Thymus (tissue), 11 donors: ENCODE measurements at regions not wholly inside any gene's neighbourhood (a gene's known extent, or its start where the extent isn't known, plus 50 kb on each side); places are given as distances from the start of the nearest gene placed in this dataset.

Experiments
- DNase-seq, 9 donors: peaks; one replicate each; pipeline ENCODE4 v3.0.0-alpha.2; 2013; ENCODE audit warnings: low spot score in 9 of 9, low read depth in 6 of 9, missing footprints in 1 of 9
- H3K27ac ChIP-seq, 2 donors: one replicate each; pipeline ENCODE4 v1.5.1; 2013; ENCODE audit warnings: control low read depth in 1 of 2, low read depth in 1 of 2, low read length in 1 of 2, mild to moderate bottlenecking in 1 of 2, moderate library complexity in 1 of 2
- H3K27me3 ChIP-seq, 2 donors: one replicate each; pipeline ENCODE4 v1.5.1; 2013; ENCODE audit warnings: low read length in 1 of 2; ENCODE audit not compliant: control insufficient read depth in 2 of 2, insufficient read depth in 1 of 2
- H3K36me3 ChIP-seq, 2 donors: one replicate each; pipeline ENCODE4 v1.5.1; 2013; ENCODE audit warnings: low read length in 1 of 2, mild to moderate bottlenecking in 1 of 2, moderate library complexity in 1 of 2; ENCODE audit not compliant: control insufficient read depth in 2 of 2, insufficient read depth in 2 of 2
- H3K4me1 ChIP-seq, 2 donors: one replicate each; pipeline ENCODE4 v1.5.1; 2013; ENCODE audit warnings: low read length in 2 of 2; ENCODE audit not compliant: control insufficient read depth in 2 of 2, insufficient read depth in 2 of 2
- H3K4me3 ChIP-seq, 2 donors: one replicate each; pipeline ENCODE4 v1.5.1; 2013; ENCODE audit warnings: low read length in 2 of 2, control low read depth in 1 of 2, mild to moderate bottlenecking in 1 of 2
- H3K9me3 ChIP-seq, 2 donors: one replicate each; pipeline ENCODE4 v1.5.1; 2013; ENCODE audit warnings: low read length in 1 of 2, mild to moderate bottlenecking in 1 of 2; ENCODE audit not compliant: control insufficient read depth in 2 of 2, insufficient read depth in 1 of 2
- WGBS: extraction: QIAGEN DNeasy Blood & Tissue Kit; methylation state at CpG from one replicate; pipeline ENCODE4 v1.1.7; 2013; 5-methylcytosine and 5-hydroxymethylcytosine counted together
- donor health status: healthy.

DNA sequence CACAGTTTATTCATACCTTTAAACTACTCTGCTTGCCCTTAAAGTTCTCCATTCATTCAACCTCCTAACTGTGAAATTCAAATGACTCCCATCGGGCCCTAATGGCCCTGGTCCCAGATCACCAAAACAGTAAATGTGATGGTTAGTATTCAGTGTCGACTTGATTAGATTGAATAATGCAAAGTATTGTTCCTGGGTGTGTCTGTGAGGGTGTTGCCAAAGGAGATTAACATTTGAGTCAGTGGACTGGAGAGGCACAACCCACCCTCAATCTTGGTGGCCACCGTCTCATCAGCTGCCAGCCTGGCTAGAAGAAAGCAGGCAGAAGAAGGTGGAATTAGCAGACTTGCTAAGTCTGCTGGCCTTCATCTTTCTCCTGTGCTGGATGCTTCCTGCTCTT lies 80.1 kb upstream of the PLXNA4 start:
- no peak overlapping the region for H3K27ac ChIP-seq
- WGBS: 96% methylated on average over 3 of the region's 3 CpGs

DNA sequence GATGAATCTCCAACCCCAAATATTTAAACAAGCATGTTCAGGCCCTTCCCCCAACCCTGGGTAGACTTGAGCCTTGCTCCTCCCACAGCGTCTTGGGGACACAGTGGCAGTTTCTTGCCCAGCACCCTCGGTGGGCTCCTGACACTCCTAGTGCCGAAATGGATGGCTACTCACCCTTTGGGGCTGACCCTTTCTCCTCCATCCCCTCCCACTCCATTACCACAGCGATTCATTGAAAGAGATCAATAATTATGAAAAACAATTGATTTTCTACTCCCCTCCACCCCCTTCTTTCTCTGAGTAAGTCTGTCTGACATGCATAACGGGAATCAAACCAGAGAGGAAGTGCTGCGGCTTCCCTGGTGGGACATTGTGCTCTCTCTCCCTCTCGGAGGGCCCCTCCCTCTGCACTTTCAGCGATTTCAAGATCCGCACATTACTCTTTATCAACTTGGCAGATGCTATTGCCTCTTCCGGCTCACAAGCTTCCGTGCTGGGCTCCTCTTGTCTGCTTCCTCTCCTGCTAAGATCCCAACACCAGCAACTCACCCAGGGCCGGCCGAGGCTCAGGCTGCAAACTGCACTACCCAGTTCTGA lies 79.0 kb upstream of the PLXNA4 start:
- DNase-seq: peak; percentile 39 to 86 (median 65)
- Histone ChIP-seq H3K36me3 (no peaks in the 10 kb centered on the region), H3K4me3 (peak overlapping the region; percentile 6 to 26), H3K4me1 (peaks cover 8 to 33% of the 10 kb centered on the region in 2 donors), H3K9me3 (peaks cover 1 to 14% of the 10 kb centered on the region in 2 donors), H3K27ac (peak overlapping the region; percentile 72 to 83), H3K27me3 (no peaks in the 10 kb centered on the region)
- 2% methylated on average over 13 of the region's 13 CpGs for WGBS

More for the DNA sequence above, 80.1 kb upstream of the PLXNA4 start:
- Histone ChIP-seq H3K27me3 (no peaks in the 10 kb centered on the region), H3K9me3 (peaks cover 1 to 14% of the 10 kb centered on the region in 2 donors), H3K36me3 (no peaks in the 10 kb centered on the region), H3K4me3 (no peak overlapping the region), H3K4me1 (peaks cover 8 to 33% of the 10 kb centered on the region in 2 donors)
- DNase-seq: no peak

DNA sequence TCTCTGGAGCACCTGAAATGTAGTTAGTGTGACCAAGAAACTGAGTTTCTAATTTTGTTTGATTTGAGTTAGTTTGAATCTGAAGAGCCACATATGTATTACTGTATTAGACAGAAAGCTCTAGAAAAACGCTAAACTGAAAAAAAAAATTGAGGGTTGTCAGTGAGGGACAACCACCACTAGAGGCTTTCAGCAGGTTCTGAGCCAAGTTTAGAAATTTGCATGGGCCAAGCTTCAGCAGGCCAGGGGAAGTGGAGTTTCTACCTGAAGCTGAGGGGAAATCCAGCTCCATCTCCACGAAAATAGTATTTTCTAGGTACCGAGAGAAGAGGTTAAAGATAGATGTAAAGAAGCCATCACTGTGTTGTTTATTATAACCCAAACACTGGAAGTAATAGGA lies 77.9 kb upstream of the PLXNA4 start:
- DNase-seq: peak in 3 of 9 donors; percentile 22 to 56 (median 26)
- no peaks in the 10 kb centered on the region for H3K27me3 ChIP-seq
- peaks cover 8 to 33% of the 10 kb centered on the region in 2 donors for H3K4me1 ChIP-seq
- H3K9me3 ChIP-seq: peaks cover 1 to 14% of the 10 kb centered on the region in 2 donors
- peak overlapping the region in 1 of 2 donors; percentile 27 for H3K27ac ChIP-seq
- no peak overlapping the region for H3K4me3 ChIP-seq
- no peaks in the 10 kb centered on the region for H3K36me3 ChIP-seq
- 52% methylated on average over 3 of the region's 3 CpGs for WGBS

DNA sequence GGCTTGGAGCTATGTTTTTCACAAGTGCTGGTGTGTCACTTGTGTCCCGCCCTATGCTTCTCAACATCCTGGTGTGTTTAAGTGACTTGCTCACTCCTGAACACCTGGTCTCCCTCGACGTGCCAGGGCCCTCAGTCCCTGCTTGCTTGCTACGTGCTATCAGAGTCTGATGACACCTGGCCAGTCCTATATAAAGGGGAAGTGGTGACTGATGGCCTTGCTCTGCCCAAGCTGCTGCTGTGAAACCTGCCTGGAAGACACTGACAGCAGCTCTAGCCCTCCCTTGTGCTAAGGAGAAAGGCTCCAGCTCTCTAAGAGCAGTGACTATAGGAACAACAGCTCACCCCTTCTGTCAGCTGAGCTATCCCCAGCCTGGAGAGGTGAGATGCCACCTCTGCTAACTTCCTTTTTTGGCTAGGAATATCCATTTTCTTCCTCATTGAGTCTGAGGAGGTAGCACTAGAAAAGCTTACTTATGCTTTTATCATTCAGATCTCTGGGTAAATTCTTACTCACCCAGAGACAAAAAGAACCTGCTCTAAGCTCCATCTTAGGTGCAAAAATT lies 77.2 kb upstream of the PLXNA4 start:
- DNase-seq: peak in 1 of 9 donors; percentile 19
- no peaks in the 10 kb centered on the region for H3K36me3 ChIP-seq
- H3K27me3 ChIP-seq: no peaks in the 10 kb centered on the region
- H3K4me1 ChIP-seq: peaks cover 8 to 33% of the 10 kb centered on the region in 2 donors
- no peak overlapping the region for H3K4me3 ChIP-seq
- peaks cover 1 to 14% of the 10 kb centered on the region in 2 donors for H3K9me3 ChIP-seq
- WGBS: 40% methylated on average over 4 of the region's 4 CpGs
- peak overlapping the region in 1 of 2 donors; percentile 13 for H3K27ac ChIP-seq

DNA sequence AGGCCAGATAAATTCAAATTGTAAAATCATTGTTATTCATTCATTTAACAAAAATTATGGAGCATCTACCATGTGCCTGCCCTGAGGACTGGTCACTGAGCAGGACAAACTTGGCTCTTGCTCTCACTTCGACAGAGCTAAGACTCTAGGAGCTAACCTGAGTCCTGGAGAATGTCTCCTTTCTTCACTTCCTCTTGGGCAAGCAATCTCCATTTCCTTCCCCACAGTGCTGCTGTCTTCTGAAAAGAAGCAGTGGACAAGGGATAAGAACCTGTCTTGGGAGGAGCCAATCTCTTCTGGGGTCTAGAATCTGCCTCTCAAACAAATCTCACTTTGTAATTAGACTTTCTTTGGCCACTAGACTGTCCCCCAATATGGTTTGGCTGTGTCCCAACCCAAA lies 76.2 kb upstream of the PLXNA4 start:
- WGBS: 92% methylated on average over 1 of the region's 1 CpG
- H3K27ac ChIP-seq: no peak overlapping the region

DNA sequence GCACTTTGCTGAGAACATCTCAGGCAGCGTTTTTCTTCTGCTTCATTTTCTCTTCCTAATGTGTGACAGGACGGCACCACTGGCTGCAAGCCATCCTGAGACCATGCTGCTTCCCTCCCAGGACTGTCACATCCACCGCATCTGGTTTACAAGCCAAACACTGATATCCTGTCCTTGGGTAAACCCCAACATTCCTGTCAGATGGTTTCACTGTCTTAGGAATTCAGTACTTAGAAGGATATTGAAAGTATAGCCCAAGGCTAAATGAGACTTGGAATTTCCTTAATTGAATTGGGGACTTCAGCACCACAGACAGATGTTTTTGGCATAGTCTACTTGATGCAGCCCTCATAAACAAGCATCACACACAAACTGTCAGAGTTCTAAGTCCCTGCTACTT lies 74.2 kb upstream of the PLXNA4 start:
- H3K27me3 ChIP-seq: no peaks in the 10 kb centered on the region
- peaks cover 0 to 17% of the 10 kb centered on the region in 2 donors for H3K4me1 ChIP-seq
- no peak overlapping the region for H3K4me3 ChIP-seq
- H3K36me3 ChIP-seq: no peaks in the 10 kb centered on the region
- no peak overlapping the region for H3K27ac ChIP-seq
- 92% methylated on average over 3 of the region's 3 CpGs for WGBS
- DNase-seq: no peak
- H3K9me3 ChIP-seq: peaks cover 1 to 8% of the 10 kb centered on the region in 2 donors

More for the DNA sequence above, 76.2 kb upstream of the PLXNA4 start:
- H3K36me3 ChIP-seq: no peaks in the 10 kb centered on the region
- H3K27me3 ChIP-seq: no peaks in the 10 kb centered on the region
- DNase-seq: no peak
- no peak overlapping the region for H3K4me3 ChIP-seq
- H3K4me1 ChIP-seq: peaks cover 7 to 33% of the 10 kb centered on the region in 2 donors
- peaks cover 1 to 10% of the 10 kb centered on the region in 2 donors for H3K9me3 ChIP-seq

DNA sequence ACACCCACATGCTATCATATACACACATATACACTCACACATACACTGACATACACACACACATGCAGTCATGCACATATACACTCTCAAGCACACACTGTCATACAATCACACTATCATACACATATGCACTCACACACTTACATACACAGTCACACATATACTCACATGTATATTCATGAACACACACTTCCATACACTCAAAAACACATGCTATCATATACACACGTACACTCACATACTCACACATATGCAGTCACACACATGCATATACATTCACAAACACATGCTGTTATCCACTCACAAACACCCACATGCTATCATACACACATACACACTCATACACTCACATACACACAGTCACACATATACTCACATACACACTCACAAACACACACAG lies 71.0 kb upstream of the PLXNA4 start:
- Histone ChIP-seq H3K4me3 (no peak overlapping the region), H3K27me3 (no peaks in the 10 kb centered on the region), H3K4me1 (no peaks in the 10 kb centered on the region), H3K36me3 (no peaks in the 10 kb centered on the region), H3K9me3 (no peaks in the 10 kb centered on the region), H3K27ac (no peak overlapping the region)
- DNase-seq: no peak
- 98% methylated on average over 1 of the region's 1 CpG for WGBS

DNA sequence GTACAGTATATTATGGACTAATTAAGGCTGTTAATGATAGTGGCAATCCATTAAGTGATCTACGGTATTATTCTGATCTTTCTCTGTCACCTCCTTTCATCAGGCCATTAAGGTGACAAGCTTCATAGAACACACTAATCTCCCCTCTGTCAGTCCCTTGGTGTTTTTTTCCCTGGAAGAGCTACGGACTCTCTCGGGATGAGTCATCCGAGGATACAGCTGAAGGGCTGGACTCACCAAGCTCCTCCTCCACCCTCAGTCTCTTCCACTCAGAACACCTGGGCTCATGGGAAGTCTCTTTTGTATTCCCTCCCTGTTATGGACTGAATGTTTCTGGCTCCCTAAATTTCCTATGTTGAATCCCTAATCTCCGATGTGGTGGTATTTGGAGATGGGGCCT lies 69.8 kb upstream of the PLXNA4 start:
- Histone ChIP-seq H3K4me3 (no peak overlapping the region), H3K27ac (no peak overlapping the region), H3K36me3 (no peaks in the 10 kb centered on the region), H3K27me3 (no peaks in the 10 kb centered on the region), H3K9me3 (no peaks in the 10 kb centered on the region), H3K4me1 (no peaks in the 10 kb centered on the region)
- WGBS: 95% methylated on average over 5 of the region's 5 CpGs
- DNase-seq: no peak

DNA sequence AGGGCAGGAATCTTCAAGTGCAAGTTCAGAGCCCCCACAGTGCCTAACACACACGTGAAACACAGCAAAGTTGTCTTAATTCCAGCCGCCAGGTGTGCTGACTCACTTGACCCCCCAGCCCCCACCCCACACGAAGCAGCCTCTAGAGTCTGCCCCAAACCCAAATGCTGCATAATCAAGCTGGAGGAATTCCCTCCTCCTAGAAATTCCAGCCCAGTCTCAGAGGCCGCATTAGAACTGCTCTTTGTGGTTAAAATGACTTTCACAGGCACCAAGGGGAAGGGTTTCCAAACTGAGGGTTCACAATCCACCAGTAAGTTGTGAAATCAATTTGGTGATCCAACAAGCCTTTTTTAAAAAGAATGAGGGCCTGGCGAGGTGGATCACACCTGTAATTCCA lies 67.0 kb upstream of the PLXNA4 start:
- H3K9me3 ChIP-seq: no peaks in the 10 kb centered on the region
- no peaks in the 10 kb centered on the region for H3K27me3 ChIP-seq
- no peak for DNase-seq
- no peak overlapping the region for H3K4me3 ChIP-seq
- H3K4me1 ChIP-seq: no peaks in the 10 kb centered on the region
- H3K36me3 ChIP-seq: no peaks in the 10 kb centered on the region
- WGBS: 88% methylated on average over 5 of the region's 5 CpGs
- H3K27ac ChIP-seq: no peak overlapping the region
